Activated B cell treated with CpG ODN at 0.5 μM for 24 hours (primary cell): ENCODE measurements at regions not wholly inside any gene's neighbourhood (a gene's known extent, or its start where the extent isn't known, plus 50 kb on each side); places are given as distances from the start of the nearest gene placed in this dataset.

Experiments used
- ATAC-seq: fragments of 200-7000 bp; cut with Tn5 transposase; one replicate; pipeline ENCODE4 v1.10.0; 2021; ENCODE audit warnings: low read depth, mild to moderate bottlenecking, moderate library complexity
- CTCF ChIA-PET: fragments of 350-600 bp; sonication (Branson Sonifier 250); formaldehyde crosslinking; loops from one replicate; lab custom pipeline; 2021; ENCODE audit warnings: antibody characterized with exemption; lab: Charles Lee
- POLR2A ChIA-PET: fragments of 350-600 bp; sonication (Branson Sonifier 250); formaldehyde crosslinking; loops from one replicate; lab custom pipeline; 2021; ENCODE audit warnings: antibody characterized with exemption; lab: Charles Lee
- DNase-seq: peaks from one replicate; pipeline ENCODE4 v3.0.0; 2022
- H3K27ac Mint-ChIP-seq: one replicate; pipeline ENCODE4 v1.8.0; 2020; ENCODE audit warnings: mixed read lengths
- H3K27me3 Mint-ChIP-seq: one replicate; pipeline ENCODE4 v1.8.0; 2021; ENCODE audit warnings: mixed read lengths
- H3K36me3 Mint-ChIP-seq: one replicate; pipeline ENCODE4 v1.8.0; 2021; ENCODE audit warnings: low read depth, mixed read lengths
- H3K4me1 Mint-ChIP-seq: one replicate; pipeline ENCODE4 v1.8.0; 2021; ENCODE audit warnings: mixed read lengths
- H3K4me3 Mint-ChIP-seq: one replicate; pipeline ENCODE4 v1.8.0; 2020; ENCODE audit warnings: mild to moderate bottlenecking, mixed read lengths
- H3K9me3 Mint-ChIP-seq: one replicate; pipeline ENCODE4 v1.8.0; 2020; ENCODE audit warnings: mixed read lengths
- CTCF ChIP-seq: fragments of 200-600 bp; IDR thresholded peaks from one replicate; pipeline ENCODE4 v1.8.0; 2022; ENCODE audit warnings: antibody characterized with exemption, mild to moderate bottlenecking
- intact Hi-C: fragments of 100-400 bp; cut with micrococcal nuclease; formaldehyde crosslinking; loops from one replicate; pipeline ENCODE4 v1.15.1; 2024

DNA sequence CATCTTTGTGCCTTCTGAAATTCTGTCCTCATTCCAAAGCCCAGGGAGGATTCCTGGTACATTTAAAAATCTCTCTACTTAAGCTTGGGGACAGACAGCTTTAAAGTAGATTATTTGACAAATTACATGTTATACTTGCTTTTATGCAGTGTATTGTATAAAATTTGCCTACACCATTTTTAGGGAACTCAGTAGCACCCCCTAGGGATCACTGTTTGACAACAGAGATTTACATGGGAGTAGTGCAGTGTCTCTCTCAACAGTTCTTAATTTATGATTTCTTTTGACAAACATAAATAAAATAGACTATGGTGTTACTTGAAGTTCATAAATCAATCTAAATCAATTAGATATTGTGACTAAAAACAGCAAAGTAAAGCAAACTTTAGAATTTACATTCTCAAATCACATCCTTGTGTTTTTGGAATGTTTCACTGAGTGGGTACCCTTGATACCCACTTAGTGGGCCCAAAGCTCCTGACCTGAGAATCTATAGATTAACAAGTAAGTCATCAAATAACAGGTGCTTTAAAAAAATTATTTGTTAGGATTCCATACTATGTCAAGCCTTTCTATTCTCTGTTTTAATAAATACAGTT, 428.8 kb downstream of the DYNC2H1 start:
- intact Hi-C loops, result no loop called here
- H3K4me1 Mint-ChIP-seq, result no peaks in the 10 kb centered on the region
- H3K36me3 Mint-ChIP-seq, result no peaks in the 10 kb centered on the region
- DNase-seq (no peak), ATAC-seq (no peak)
- TF ChIP-seq CTCF, result no peak
- CTCF ChIA-PET, result no interaction called here
- POLR2A ChIA-PET, result no interaction called here
- H3K9me3 Mint-ChIP-seq, result peaks cover 12% of the 10 kb centered on the region
- H3K27me3 Mint-ChIP-seq, result no peaks in the 10 kb centered on the region
- no peak overlapping the region for H3K27ac Mint-ChIP-seq
- no peak overlapping the region for H3K4me3 Mint-ChIP-seq

- Mint-ChIP-seq H3K36me3 (no peaks in the 10 kb centered on the region), H3K27ac (no peak overlapping the region), H3K4me3 (no peak overlapping the region), H3K27me3 (no peaks in the 10 kb centered on the region), H3K4me1 (no peaks in the 10 kb centered on the region), H3K9me3 (peaks cover 12% of the 10 kb centered on the region)
- intact Hi-C loops, result no loop called here
- ChIA-PET CTCF (no interaction called here), POLR2A (no interaction called here)
- DNase-seq (no peak), ATAC-seq (no peak)
- TF ChIP-seq CTCF, result no peak
Observed at GRCh38 chr11:103539166-103539565, 429.9 kb downstream of the DYNC2H1 start.

DNA sequence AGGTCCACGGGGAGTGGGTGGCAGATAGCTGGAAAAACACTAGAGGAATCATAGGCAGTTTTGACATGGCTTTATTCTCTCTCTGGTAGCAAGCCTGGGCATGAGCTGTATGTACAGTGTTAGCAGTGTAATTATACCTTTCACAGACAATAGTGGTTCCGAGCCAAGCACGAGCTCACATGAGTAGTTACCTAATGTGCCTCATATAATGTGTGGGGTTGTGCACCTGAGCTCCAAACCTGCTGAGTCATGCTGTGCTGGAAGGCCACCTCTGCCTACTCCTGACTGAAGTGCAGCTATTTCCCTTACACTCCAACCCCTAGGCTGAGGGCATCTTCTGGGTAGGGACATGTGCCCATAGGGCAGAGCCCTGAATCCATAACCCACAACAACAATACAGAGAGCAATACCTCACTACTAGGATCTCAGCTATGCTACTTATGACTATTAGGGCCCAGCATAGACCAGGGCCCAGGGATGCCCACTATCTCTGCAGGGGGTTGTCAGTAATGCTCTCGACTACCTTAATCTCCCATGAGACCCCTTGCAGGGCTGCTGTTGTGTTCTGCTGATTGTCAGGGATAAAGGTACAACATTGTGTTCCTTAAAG, 432.1 kb downstream of the DYNC2H1 start:
- no peaks in the 10 kb centered on the region for H3K4me1 Mint-ChIP-seq
- no peak for TF ChIP-seq CTCF
- no peaks in the 10 kb centered on the region for H3K36me3 Mint-ChIP-seq
- H3K27ac Mint-ChIP-seq, result no peak overlapping the region
- CTCF ChIA-PET, result no interaction called here
- no peak overlapping the region for H3K4me3 Mint-ChIP-seq
- peaks cover 12% of the 10 kb centered on the region for H3K9me3 Mint-ChIP-seq
- no peaks in the 10 kb centered on the region for H3K27me3 Mint-ChIP-seq
- intact Hi-C loops, result no loop called here
- ATAC-seq, result no peak
- no peak for DNase-seq
- POLR2A ChIA-PET, result no interaction called here

DNA sequence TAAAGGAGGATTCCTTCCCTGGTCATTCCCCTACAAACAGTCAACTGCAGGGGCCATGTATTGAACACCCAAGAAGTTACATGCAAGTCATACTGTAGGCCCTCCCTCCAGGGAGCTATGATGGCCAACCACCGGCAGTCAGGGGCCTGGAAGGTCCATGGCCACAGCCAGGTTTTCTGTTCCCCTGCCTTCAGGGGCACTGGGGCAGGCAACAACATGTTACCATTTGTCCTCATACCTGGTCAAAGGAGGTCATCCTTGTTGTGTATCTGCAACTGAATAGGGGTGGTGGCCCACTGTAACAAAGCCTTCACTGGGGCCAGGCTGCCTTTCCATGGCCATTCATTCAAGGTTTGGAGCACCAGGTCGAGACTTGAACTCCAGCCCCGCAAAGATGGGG, 433.6 kb downstream of the DYNC2H1 start:
- CTCF ChIA-PET, result no interaction called here
- ATAC-seq, result no peak
- Mint-ChIP-seq H3K27ac (no peak overlapping the region), H3K4me3 (no peak overlapping the region), H3K36me3 (no peaks in the 10 kb centered on the region), H3K27me3 (no peaks in the 10 kb centered on the region), H3K9me3 (peaks cover 12% of the 10 kb centered on the region), H3K4me1 (no peaks in the 10 kb centered on the region)
- no peak for TF ChIP-seq CTCF
- POLR2A ChIA-PET, result no interaction called here
- intact Hi-C loops, result no loop called here
- no peak for DNase-seq

GRCh38 chr11:103543456-103543855, 434.2 kb downstream of the DYNC2H1 start:
- TF ChIP-seq CTCF, result no peak
- DNase-seq (no peak), ATAC-seq (no peak)
- Mint-ChIP-seq H3K36me3 (no peaks in the 10 kb centered on the region), H3K4me3 (no peak overlapping the region), H3K27ac (no peak overlapping the region), H3K4me1 (no peaks in the 10 kb centered on the region), H3K9me3 (peaks cover 12% of the 10 kb centered on the region), H3K27me3 (no peaks in the 10 kb centered on the region)
- intact Hi-C loops, result no loop called here
- ChIA-PET POLR2A (no interaction called here), CTCF (no interaction called here)
